DMS153 treated with DMSO at 0.1 percent for 48 hours (cell line): ENCODE measurements at regions not wholly inside any gene's neighbourhood (a gene's known extent, or its start where the extent isn't known, plus 50 kb on each side); places are given as distances from the start of the nearest gene placed in this dataset.
"Not testable (repeated sequence)": the region's sequence is repeated elsewhere in the genome, so short reads cannot be mapped to it uniquely, and the experiment has no call there.

Experiments
- DNase-seq: peaks from one replicate; lab custom pipeline; 2025; ENCODE audit not compliant: unreplicated experiment; lab: John Stamatoyannopoulos, UW

- DNase-seq, result no peak
Observed at GRCh38 chr19:27714857-27715256, 1498.1 kb downstream of the UQCRFS1 start.

GRCh38 chr19:27709496-27709895 is 1503.5 kb downstream of the UQCRFS1 start:
- DNase-seq, result no peak

GRCh38 chr19:27708986-27709385 is 1504.0 kb downstream of the UQCRFS1 start:
- not testable (repeated sequence) for DNase-seq

- not testable (repeated sequence) for DNase-seq
Observed at GRCh38 chr19:27707026-27707425, 1505.9 kb downstream of the UQCRFS1 start.

GRCh38 chr19:27705896-27706295 is 1507.1 kb downstream of the UQCRFS1 start:
- no peak for DNase-seq

GRCh38 chr19:27694361-27695055 is 1518.4 kb downstream of the UQCRFS1 start:
- DNase-seq, result no peak

- DNase-seq, result no peak
Observed at GRCh38 chr19:27691991-27692390, 1521.0 kb downstream of the UQCRFS1 start.

GRCh38 chr19:27689734-27690241 is 1523.2 kb downstream of the UQCRFS1 start:
- DNase-seq, result no peak

- no peak for DNase-seq
Observed at GRCh38 chr19:27684293-27684692, 1528.7 kb downstream of the UQCRFS1 start.

- no peak for DNase-seq
Observed at GRCh38 chr19:27681972-27682371, 1531.0 kb downstream of the UQCRFS1 start.

GRCh38 chr19:27679905-27680304 is 1533.0 kb downstream of the UQCRFS1 start:
- no peak for DNase-seq

GRCh38 chr19:27679399-27679798 is 1533.6 kb downstream of the UQCRFS1 start:
- no peak for DNase-seq

GRCh38 chr19:27676877-27677276 is 1536.1 kb downstream of the UQCRFS1 start:
- DNase-seq, result no peak

GRCh38 chr19:27676334-27676733 is 1536.6 kb downstream of the UQCRFS1 start:
- no peak for DNase-seq

GRCh38 chr19:27675771-27676170 is 1537.2 kb downstream of the UQCRFS1 start:
- no peak for DNase-seq

GRCh38 chr19:27674701-27675100 is 1538.2 kb downstream of the UQCRFS1 start:
- DNase-seq, result no peak

GRCh38 chr19:27673986-27674385 is 1539.0 kb downstream of the UQCRFS1 start:
- no peak for DNase-seq

- DNase-seq, result no peak
Observed at GRCh38 chr19:27672309-27673047, 1540.5 kb downstream of the UQCRFS1 start.

GRCh38 chr19:27671876-27672275 is 1541.1 kb downstream of the UQCRFS1 start:
- no peak for DNase-seq

GRCh38 chr19:27660428-27660827 is 1552.5 kb downstream of the UQCRFS1 start:
- DNase-seq, result no peak

- DNase-seq, result no peak
Observed at GRCh38 chr19:27657271-27658051, 1555.5 kb downstream of the UQCRFS1 start.
